ENCODE measurements at regions not wholly inside any gene's neighbourhood (a gene's known extent, or its start where the extent isn't known, plus 50 kb on each side); places are given as distances from the start of the nearest gene placed in this dataset.

DNA sequence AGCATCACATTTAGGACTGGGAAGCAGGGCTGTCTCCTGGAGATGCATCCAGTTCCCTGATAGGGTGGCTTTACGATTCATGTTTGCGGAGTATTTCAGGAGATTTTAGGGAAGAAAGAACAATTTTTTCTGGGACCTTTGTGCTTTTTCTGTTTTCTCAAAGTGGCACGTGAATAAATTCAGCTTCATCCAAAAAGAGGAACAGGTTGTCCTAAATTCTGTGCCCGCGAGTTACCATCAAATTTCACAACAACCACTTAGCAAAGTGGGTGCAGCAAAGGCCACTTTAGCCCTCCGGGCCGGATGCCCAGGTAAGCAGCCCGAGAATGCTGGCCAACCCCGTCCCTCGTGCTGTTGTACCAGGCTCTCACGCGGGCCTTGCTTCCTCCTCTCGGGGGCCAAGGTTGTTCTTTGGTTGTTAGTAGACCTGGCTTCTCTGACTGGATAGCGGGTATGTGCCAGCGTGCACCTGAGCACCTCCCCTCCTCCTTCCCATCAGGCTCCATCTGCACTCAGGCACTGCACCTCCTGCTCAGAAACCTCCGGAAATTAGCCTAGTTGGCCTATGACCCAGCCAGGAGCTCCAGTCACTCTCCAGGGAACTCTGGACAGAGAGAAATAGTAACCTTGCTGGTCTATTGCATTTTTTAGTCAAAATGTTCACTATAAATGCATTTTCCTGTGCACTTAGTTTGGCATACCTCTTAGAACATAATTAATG is 83.0 kb downstream of the CMPK2 start:
- no peak overlapping the region for H3K4me3 ChIP-seq (ENCODE audit: low read depth, low read length)
- TF ChIP-seq, protein P1, sequence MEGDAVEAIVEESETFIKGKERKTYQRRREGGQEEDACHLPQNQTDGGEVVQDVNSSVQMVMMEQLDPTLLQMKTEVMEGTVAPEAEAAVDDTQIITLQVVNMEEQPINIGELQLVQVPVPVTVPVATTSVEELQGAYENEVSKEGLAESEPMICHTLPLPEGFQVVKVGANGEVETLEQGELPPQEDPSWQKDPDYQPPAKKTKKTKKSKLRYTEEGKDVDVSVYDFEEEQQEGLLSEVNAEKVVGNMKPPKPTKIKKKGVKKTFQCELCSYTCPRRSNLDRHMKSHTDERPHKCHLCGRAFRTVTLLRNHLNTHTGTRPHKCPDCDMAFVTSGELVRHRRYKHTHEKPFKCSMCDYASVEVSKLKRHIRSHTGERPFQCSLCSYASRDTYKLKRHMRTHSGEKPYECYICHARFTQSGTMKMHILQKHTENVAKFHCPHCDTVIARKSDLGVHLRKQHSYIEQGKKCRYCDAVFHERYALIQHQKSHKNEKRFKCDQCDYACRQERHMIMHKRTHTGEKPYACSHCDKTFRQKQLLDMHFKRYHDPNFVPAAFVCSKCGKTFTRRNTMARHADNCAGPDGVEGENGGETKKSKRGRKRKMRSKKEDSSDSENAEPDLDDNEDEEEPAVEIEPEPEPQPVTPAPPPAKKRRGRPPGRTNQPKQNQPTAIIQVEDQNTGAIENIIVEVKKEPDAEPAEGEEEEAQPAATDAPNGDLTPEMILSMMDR (IDR thresholded peaks at IDR 0.05; ENCODE audit: borderline replicate concordance, insufficient read depth, low read depth, low read length), result no peak

DNA sequence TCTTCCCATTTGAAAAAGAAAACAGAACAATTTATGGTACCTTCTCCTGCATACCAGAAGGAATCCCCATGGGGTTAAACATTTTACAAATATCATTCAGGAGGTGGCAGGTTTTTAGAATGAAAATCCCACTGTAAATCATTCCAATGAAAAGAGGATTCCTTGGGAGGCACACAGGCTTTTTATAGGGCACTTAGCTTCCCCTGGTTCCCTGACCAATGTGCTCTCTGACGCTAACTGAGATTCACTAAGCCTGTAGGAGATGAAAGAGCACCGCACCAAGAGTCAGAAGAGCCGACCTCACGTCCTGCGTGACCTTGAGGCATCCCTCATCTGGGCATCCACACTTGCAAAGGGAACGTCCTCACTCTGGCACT is 82.5 kb downstream of the CMPK2 start:
- no peak overlapping the region for H3K4me3 ChIP-seq (ENCODE audit: low read depth, low read length)
- TF ChIP-seq, protein P1 (IDR thresholded peaks at IDR 0.05; ENCODE audit: borderline replicate concordance, insufficient read depth, low read depth, low read length), result no peak

DNA sequence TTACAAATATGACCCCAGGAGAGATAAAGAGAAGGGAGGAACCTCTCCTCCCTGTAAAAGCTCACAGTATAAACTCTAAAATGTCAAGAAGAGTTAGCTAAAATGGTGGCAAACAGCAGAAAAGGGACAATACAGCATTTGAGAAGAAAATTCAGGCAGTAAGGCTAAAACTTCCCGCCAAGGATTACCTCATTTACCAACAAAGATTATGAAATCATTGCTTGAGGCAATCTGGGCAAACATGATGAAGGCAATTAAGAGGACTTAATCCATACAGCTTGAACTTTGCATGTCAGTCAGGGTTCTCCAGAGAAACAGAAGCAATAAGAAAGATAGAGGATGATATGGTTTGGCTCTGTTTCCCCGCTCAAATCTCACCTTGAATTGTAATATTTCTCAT is 81.4 kb downstream of the CMPK2 start:
- H3K4me3 ChIP-seq (ENCODE audit: low read depth, low read length), result no peak overlapping the region
- TF ChIP-seq, protein P1 (IDR thresholded peaks at IDR 0.05; ENCODE audit: borderline replicate concordance, insufficient read depth, low read depth, low read length), result no peak

DNA sequence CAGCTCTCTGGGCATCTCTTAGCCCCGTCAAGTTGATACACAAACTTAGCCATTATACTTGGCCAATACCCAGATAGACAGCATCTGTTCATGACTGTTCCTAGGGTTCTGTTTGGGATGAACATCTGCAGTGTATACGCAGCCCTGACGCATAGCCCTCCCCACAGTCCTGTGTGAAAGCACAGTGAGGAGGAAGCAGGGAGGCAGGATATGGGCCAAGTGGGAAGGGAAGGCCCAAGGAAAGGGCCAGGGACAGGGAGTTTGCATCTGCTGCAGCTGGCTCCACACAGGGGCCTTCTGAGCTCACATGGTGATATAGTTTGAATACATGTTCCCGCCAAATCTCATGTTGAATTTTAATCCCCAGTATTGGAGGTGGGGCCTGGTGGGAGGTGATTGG is 80.2 kb downstream of the CMPK2 start:
- H3K4me3 ChIP-seq (ENCODE audit: low read depth, low read length), result no peak overlapping the region
- TF ChIP-seq, protein P1 (IDR thresholded peaks at IDR 0.05; ENCODE audit: borderline replicate concordance, insufficient read depth, low read depth, low read length), result no peak

DNA sequence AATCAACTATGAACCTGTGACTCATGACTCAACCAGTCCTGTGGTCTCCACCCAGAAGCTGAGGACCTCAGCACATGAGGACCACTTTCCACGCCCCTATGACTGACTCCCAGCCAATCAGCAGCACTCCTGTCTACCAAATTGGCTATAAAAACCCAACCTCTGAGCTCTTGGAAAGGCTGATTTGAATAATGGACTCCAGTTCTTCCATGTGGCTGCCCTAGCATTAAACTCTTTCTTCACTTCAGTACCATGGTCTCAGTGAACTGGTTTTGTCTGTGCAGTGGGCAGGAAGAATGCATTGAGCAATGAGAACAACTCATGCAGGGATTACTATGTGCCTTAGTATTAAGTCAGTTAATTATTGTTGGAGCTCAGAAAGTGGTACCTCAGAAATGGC is 78.3 kb downstream of the CMPK2 start:
- H3K4me3 ChIP-seq (ENCODE audit: low read depth, low read length), result no peak overlapping the region
- TF ChIP-seq, protein P1 (IDR thresholded peaks at IDR 0.05; ENCODE audit: borderline replicate concordance, insufficient read depth, low read depth, low read length), result no peak

DNA sequence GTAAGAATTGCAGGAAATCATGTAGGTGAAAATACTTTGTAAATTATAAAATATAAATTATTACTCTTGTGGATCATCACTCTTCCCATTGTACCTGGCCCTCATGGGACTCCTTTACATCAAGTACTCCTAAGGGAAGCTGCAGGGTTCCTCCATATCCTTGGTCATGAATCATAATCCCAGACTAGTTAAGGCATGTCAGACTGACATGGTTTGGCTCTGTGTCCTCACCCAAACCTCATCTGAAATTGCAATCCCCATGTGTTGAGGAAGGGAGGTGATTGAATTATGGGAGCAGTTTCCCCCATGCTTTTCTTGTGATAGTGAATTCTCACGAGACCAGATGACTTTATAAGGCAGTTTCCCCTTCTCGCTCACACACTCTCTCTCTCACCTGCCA is 77.1 kb downstream of the CMPK2 start:
- TF ChIP-seq, protein P1 (IDR thresholded peaks at IDR 0.05; ENCODE audit: borderline replicate concordance, insufficient read depth, low read depth, low read length), result no peak

DNA sequence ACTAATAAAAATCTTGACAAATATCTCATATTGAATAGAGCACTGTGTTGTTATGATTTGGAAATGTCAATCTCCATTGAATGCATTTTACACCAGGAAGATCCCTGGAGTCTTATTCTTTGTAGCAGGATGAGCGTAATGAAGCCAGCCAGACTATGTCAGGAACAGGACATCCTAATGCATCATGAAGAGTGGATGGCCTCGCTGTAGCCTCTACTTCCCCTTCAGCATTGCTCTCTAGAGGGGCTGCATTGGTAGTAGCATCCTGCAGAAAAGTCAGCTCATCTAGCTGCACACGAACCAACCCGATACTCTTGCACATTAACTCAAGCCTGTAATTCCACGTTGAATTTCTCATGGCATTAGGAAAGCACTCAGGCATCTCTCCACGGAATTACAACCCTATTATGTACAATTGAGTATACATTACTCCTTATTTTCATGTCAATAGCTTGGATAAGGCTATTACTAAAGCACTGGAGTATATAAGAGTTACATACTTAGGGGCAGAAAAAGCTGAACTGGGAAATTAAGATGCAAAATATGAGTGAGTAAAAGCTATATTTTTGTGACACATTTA is 76.1 kb downstream of the CMPK2 start:
- TF ChIP-seq, protein P1 (IDR thresholded peaks at IDR 0.05; ENCODE audit: borderline replicate concordance, insufficient read depth, low read depth, low read length), result no peak
- H3K4me3 ChIP-seq (ENCODE audit: low read depth, low read length), result no peak overlapping the region

More for the DNA sequence above, 77.1 kb downstream of the CMPK2 start:
- no peak overlapping the region for H3K4me3 ChIP-seq (ENCODE audit: low read depth, low read length)

Data from GM12875 (cell line).